CD4-positive, alpha-beta T cell treated with Interferon gamma for 1 hour (primary cell): ENCODE measurements at regions not wholly inside any gene's neighbourhood (a gene's known extent, or its start where the extent isn't known, plus 50 kb on each side); places are given as distances from the start of the nearest gene placed in this dataset.

Experiments used
- DNase-seq: peaks from one replicate; pipeline ENCODE4 v3.0.0-alpha.2; 2020

GRCh38 chr9:129398101-129398960, 220.3 kb upstream of the IER5L start:
- DNase-seq: no peak

GRCh38 chr9:129397335-129397734, 219.3 kb upstream of the IER5L start:
- DNase-seq: no peak

GRCh38 chr9:129396365-129396708, 218.3 kb upstream of the IER5L start:
- no peak for DNase-seq

GRCh38 chr9:129395633-129396364, 217.7 kb upstream of the IER5L start:
- DNase-seq: no peak

- DNase-seq: no peak
These were observed 216.8 kb upstream of the IER5L start for GRCh38 chr9:129394886-129395279.

- no peak for DNase-seq
These were observed 216.2 kb upstream of the IER5L start for GRCh38 chr9:129394061-129394885.

- no peak for DNase-seq
These were observed 215.0 kb upstream of the IER5L start for GRCh38 chr9:129393064-129393463.

- no peak for DNase-seq
These were observed 214.1 kb upstream of the IER5L start for GRCh38 chr9:129392093-129392541.

GRCh38 chr9:129391221-129391661, 213.2 kb upstream of the IER5L start:
- DNase-seq: no peak

GRCh38 chr9:129390541-129390940, 212.5 kb upstream of the IER5L start:
- no peak for DNase-seq

- DNase-seq: no peak
These were observed 209.8 kb upstream of the IER5L start for GRCh38 chr9:129387822-129388221.

- no peak for DNase-seq
These were observed 208.7 kb upstream of the IER5L start for GRCh38 chr9:129386812-129387177.

- no peak for DNase-seq
These were observed 207.3 kb upstream of the IER5L start for GRCh38 chr9:129385211-129385934.

- DNase-seq: no peak
These were observed 206.6 kb upstream of the IER5L start for GRCh38 chr9:129384491-129385210.

- peak; percentile 84 for DNase-seq
These were observed 205.8 kb upstream of the IER5L start for GRCh38 chr9:129383561-129384490.

- no peak for DNase-seq
These were observed 205.0 kb upstream of the IER5L start for GRCh38 chr9:129383019-129383560.

GRCh38 chr9:129382281-129383018, 204.4 kb upstream of the IER5L start:
- no peak for DNase-seq

GRCh38 chr9:129381481-129381957, 203.5 kb upstream of the IER5L start:
- DNase-seq: no peak

GRCh38 chr9:129380961-129381401, 202.9 kb upstream of the IER5L start:
- no peak for DNase-seq
